ENCODE measurements at regions not wholly inside any gene's neighbourhood (a gene's known extent, or its start where the extent isn't known, plus 50 kb on each side); places are given as distances from the start of the nearest gene placed in this dataset.
"Not testable (repeated sequence)": the region's sequence is repeated elsewhere in the genome, so short reads cannot be mapped to it uniquely, and the experiment has no call there.

DNA sequence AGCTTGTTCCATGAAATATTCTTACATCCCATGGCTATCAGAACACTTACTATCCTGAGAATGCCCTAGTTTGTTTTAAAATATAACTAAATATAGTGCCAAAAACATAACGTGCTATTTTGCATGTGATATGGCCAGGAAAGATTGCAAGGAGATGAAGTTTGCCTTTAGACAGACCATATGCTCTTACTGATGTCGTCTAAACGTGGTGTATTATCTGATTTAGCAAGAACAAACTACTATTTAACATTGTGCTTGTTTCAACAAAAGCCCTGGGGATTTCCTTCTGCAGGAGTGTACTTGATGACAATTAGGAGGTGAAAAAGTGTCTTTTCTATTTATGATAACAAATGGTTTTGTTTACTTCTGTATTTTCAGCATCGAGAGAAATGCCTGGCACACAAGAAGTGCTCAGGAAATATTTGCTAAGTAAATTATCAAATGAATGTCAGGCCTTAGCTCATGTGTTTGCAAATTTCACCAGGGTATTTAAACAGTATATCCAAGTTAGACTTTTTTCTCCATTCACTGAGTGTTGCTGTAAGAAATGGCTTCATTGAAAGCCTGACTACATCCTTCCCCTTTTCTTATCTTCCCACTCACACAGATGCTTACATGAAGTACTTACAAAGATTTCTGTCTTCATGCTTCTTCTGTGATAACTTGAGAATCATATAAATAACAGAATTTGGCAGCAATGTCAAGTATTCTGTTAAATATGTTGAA is 1033.6 kb downstream of the CDH8 start:
- DNase-seq (ENCODE audit: low read depth): no peak

DNA sequence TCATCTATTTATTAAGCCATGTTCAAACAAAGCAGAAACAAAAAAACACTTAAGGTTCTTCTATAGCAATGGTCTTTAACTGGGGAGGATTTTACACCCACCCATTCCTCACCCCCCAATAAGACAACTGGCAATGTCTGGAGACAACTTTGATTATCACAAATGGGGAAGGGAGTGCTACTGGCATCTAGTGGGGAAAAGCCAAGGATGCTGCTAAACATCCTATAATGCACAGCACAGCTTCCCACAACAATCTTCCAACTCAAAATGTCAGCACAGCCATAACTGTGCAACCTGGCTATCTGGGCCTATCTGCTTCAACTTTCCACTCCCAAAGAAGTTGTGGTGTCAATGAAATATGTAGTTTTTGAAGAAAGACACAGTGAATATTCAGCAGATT is 1044.4 kb downstream of the CDH8 start:
- no peak for DNase-seq (ENCODE audit: low read depth)

DNA sequence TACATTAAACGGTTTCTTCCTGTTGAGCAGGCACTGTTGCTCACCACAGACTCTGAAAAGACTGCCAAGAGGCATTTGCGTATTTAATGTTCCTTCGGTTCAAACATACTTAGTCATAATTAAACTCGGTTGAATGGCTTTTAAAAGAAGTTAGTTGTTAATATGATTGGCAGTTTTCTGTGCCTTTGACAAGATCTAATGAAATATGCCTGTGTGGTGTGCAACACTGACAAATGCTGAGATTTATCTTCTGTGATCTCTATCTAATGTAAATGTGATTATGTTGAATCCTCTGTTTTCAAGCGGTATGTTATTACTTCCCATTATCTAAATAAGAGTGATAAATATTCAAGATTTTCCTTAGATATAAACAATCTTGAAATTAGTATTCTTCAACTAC is 1046.6 kb downstream of the CDH8 start:
- no peak for DNase-seq (ENCODE audit: low read depth)

DNA sequence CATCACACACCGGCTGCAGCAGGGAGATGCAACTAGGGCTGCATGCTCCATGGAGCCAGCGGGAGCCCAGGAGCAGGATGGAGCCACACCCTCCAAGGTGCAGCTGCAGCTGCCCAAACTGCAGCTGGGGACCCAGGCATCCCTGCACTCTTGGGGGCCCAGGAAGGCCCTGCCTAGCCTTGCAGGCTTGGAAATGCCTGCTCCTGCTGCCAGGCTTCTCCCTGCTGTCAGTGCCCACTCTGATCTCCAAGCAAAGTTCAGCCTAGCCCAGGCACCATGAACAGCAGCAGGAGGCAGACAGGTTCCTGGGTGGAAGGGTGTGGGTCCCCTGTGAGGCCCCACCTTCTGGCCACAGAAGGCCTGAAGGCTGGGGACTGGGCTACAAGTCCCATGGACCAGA is 1057.1 kb downstream of the CDH8 start:
- DNase-seq (ENCODE audit: low read depth): no peak

DNA sequence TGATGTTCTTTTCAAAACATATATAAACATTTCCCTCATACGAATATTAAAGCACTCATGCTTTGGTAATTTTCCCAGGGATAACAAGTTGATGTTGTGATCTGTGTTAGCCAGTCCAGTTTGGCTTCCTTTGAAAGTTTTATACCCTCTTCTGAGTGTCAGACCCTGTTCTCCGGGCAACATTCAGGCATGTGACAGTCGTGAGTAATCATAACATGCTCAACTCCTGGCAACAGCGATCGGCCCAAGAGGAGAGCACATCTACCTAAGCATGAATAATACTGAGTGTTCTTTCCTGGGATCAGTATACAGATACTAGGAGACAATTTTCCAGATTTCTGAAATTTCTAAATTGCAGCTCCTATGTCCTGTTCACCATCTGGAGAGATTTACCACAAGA is 1086.4 kb downstream of the CDH8 start:
- DNase-seq (ENCODE audit: low read depth): no peak

DNA sequence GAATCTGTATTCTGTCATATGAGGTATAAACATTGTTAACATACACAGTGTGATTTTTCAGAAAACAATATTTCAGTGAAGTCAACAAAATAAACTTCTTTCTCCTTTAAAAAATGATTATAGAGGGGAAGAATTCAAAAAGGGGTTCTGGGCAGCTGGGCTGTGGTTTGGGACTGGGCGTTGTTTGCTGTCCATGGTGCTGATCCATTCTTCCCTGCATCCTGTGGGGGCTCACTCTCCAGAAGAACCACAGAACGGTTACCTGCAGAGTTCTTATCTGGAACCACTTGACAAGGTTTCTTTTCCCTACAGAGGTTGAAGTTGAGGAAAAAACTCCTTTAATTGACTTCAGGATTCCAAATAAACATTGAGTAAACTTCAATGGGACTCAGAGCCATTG is 1091.0 kb downstream of the CDH8 start:
- DNase-seq (ENCODE audit: low read depth): no peak

DNA sequence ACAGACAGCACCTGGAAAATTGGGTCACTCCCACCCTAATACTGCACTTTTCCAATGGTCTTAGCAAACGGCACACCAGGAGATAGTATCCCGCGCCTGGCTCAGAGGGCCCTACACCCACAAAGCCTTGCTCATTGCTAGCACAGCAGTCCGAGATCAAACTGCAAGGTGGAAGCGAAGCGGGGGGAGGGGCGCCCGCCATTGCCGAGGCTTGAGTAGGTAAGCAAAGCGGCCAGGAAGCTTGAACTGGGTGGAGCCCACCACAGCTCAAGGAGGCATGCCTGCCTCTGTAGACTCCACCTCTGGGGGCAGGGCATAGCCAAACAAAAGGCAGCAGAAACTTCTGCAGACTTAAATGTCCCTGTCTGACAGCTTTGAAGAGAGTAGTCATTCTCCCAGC is 1100.0 kb downstream of the CDH8 start:
- not testable (repeated sequence) for DNase-seq (ENCODE audit: low read depth)

DNA sequence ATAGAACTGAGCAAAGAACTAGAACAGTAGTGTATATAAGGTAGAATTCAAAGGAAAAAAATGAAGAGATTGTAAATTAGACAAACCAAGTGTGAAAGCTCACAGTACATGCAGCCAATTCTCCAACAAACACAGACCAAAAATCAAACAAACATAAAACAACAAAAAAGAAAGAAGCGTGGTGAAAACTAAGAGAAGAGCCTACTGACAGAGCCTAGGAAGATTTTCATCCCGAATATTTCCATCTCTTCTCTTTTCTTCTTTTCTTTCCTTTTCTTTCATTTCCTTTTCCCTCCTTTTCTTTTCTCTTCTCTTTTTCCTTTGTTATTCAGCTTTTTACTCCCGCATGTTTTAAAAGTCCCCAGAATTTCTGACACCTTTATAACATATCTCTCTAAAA is 1103.6 kb downstream of the CDH8 start:
- no peak for DNase-seq (ENCODE audit: low read depth)

DNA sequence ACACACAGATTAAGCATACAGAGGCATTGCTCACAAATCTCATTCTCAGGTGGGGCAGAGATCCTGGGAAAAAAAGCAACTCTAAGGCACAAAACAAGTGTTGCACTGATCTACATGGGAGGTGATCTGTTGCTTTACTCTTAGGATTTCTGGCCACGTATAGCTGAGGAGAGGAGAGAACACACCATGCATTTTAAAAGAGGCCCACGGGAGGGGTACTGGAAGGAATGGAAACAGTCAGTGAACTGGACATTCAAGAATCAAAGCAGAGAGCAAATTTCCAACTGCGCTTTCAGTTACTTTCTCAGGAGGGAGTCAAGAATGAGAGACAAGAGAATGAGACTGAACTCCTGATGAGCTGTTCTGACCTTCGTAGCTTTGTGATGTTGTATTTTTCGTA is 1105.9 kb downstream of the CDH8 start:
- no peak for DNase-seq (ENCODE audit: low read depth)

DNA sequence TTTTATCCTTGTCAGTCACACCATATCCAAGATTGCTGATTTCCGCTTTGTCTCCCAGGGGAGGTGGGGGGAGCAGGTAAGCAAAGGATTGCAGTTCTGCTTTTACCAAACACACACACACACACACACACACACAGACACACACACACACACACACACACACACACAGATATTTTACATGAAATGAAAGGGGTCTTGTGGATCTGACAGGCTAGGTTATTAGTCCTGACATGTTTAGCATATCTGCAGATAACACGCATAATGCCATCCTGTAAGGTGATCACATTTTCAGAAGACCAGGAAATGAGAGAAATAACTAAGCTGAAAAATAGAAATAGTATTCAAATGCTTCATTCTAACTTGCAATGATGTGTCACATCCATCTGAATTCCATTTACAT is 1113.3 kb downstream of the CDH8 start:
- no peak for DNase-seq (ENCODE audit: low read depth)

DNA sequence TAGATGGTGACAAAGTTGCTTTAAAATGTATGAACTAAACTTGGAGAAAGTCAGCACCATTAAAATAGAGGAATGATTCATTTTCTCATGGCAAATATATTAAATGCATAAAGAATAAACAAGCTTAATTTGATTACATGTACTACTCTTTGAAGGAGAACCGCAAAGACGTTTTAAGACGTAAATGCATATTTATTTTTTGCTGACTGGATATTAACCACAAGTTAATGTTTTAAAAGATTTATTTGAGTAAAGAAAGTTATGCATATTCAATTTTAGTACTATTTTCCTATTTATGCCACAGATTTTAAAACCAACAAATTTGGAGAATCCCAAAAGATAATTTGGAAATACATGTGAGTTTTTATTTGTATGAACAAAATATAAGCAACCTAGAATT is 1121.9 kb downstream of the CDH8 start:
- DNase-seq (ENCODE audit: low read depth): no peak

DNA sequence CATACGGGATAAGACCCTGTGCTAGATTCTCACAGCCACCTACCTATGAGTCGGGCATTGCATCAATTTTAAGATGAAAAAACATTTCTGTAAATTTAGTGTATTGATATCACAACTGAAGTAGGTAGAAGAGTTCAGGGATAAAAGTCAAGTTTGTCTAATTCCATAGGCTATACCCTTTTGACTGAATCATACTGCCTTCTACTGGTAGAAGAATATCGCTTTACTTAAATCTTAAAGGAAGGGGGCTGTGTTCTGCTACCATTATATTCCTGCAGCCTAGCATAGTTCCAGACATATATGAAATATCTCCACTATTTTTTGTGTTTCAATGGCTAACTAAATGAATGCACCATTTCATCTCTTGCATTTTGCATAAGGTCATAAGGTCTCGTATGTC is 1128.6 kb downstream of the CDH8 start:
- DNase-seq (ENCODE audit: low read depth): no peak

DNA sequence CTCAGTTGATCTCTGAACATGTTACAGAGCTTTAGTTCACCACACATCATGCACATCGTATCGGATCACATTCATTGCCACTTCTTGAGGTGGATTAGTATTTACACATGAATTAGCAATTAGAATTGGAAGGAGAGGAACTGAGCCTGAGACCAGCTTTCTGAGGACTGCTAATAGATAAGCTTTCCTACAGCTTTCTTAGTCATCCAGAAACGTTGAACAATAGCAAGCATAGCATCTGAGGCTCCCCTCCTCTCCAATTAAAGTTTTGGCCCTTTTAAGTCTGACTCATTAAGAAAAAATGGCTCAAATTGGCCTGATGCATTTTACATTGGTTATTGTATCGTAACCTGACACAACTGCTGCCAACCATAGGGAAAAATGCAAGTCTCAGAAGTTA is 1130.4 kb downstream of the CDH8 start:
- DNase-seq (ENCODE audit: low read depth): no peak

DNA sequence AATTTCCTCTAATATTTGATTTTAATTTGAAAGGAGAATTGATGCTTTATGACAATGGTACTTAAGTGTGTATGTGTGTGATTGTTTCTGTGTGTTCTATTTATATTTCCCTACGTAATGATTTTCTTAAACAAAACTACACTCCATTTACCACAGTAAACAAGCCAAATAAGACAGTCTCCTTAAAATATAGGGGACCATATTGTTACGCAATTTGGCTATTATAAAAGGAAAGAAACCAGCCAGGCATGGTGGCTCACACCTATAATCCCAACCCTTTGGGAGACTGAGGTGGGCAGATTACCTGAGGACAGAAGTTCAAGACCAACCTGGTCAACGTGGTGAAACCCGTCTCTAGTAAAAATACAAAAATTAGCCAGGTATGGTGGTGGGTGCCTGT is 1134.1 kb downstream of the CDH8 start:
- DNase-seq (ENCODE audit: low read depth): no peak

DNA sequence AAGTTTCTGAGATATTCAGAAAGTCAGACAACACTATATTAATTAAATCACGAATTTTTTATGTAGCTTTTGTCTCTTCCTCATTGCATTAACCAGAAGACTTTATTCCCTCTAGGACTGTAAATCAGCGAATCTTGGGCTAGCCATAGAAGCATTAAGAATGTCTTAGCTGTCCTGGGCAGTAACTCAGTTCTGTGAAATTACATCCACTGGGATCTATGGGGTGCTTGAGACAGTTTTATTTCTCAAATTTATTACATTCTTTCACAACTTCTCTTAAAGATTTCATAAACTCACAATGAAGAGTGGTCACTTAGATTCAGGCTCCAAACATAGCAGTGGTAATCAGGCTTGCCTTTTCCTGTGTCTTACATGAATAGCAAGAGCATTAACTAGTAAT is 1153.4 kb downstream of the CDH8 start:
- DNase-seq (ENCODE audit: low read depth): no peak

DNA sequence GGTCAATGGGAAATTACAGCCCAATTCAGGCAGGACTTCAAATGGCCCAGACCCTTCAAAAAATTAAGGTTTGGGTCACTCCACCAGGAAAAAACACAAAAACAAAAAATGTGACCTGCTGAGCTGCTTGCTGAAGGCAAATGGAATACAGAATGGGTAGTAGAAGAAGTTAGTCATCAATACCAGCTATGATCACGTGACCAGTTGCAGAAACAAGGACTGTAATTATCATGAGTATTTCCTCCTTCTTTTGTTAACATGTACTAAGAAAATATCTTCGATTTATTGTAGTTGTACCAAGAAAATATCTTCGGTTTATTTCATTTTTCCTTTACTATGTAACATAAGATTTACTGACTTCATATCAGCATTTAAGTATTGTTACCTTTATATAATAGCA is 1183.6 kb downstream of the CDH8 start:
- no peak for DNase-seq (ENCODE audit: low read depth)

DNA sequence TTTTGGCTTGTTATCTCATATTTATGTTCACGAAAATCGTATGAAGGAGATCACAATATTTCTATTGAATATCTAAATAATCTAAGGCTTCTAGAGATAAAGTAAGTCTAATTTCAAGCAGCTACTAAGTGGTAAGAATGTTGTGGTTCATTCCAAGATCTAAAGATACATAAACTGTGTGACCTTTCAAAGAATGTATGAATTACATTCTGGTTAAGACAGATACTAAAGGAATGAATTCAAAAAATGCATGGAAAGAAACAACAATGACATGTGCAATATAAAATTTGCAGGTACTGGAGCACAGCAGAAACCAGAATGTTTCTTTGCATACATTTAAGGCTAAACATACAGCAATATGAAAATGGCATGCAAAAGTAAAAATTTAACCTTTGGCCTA is 1214.6 kb downstream of the CDH8 start:
- no peak for DNase-seq (ENCODE audit: low read depth)

DNA sequence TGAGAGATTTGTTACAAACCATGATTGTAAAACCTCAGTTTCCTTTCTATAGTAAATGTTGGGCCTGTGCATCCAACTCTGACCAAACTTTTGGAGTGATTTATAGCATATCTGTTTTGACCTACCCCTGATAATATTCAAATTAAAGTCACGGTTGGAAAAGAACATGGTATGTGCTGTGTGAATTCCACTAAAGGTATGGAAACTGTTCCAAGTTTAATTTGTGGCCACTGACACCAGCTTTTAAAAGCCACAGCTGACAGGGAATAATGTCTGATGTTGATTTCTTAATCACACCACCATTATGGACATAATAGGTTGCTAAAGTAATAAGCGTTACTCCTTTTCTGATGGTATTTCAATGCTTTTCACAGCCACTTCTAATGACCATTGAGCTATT is 1215.9 kb downstream of the CDH8 start:
- DNase-seq (ENCODE audit: low read depth): no peak

DNA sequence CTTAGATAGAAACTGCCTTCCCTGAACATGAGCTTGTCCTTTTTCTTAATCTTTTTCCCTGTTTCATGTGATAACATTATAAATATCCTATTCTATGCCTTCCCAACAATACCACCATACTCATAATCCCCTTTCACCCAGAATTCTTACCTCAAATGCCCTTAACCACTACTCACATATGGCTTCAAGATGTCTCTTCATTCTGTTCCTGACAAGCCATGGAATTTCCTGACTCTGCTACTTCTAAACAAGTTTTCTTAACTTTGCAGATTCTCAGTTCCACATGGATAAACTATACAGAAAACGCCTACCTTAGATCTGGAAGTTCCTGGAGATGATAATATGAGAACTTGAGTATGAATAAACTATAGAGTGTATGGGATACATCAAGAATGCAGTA is 1217.8 kb downstream of the CDH8 start:
- no peak for DNase-seq (ENCODE audit: low read depth)

DNA sequence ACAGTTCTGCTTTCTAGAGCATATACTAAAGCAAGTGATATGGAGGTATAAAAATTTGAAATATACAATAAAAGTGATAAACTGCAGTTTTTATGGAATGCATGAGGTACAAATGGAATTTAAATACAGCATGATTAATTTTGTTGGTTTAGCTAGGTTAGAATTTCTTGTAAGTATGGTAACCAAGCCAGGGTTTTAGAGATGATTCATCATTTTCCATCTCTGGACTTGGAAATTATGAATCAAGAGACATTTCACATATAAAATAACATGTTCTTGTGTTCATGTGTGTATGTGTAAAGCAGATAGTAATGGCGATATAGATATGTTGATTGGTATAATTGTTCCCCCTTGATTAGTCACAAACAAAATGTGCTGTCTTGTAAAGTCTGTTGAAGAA is 1219.8 kb downstream of the CDH8 start:
- no peak for DNase-seq (ENCODE audit: low read depth)

DNA sequence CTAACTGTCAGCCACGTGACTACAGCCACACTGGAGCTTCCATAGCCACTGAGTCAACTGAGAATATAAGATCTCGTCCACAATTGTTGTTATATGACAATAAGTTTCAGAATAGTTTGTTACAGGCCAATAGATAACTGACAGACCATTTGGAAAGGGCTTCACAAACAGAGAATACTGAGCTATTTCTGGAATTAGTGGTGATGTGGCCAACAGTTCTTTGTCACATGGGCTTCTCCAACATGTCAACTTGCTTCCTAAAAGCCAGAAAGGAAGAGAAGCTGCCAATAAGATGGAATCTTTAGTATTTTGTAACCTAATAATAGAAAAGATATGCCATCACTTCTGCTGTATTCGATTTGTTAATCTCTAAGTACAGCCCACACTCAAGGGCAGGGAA is 1220.4 kb downstream of the CDH8 start:
- DNase-seq (ENCODE audit: low read depth): no peak

DNA sequence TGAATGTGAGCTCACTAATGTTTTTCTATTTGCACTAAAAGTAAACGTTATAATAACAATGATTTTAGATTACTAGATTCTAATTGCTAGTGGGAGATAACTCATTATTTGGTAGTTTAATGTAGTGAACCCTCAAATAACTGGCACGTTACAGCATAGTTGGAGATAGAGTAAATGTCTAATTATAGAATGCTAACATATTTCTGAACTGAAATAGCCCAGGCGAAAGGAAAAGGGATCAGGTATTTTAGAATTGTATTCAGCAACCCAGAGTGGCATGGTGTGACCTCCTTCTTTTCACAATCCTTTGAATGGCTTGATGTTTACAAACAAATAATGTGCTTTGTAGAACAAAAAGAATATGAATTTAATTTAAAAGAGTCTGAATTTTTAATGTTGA is 1221.2 kb downstream of the CDH8 start:
- DNase-seq (ENCODE audit: low read depth): no peak

DNA sequence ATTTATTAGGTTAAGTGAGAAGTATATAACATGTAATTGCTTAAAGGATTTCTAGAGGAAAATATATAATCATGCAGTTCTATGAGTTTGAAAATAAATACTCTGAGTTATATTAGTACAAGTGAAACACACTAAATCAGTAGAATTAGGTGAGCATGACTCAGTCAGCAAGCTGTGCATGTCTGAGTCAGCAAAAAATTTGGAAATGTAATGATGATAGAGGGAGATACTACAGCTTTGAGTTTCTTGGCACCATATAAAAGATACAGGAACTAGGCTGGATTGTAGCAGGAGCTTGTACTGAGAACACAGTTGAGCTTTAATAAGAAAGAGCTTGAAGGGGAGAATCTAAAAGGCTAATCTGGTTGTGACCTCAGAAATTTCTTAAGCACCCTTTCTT is 1224.6 kb downstream of the CDH8 start:
- no peak for DNase-seq (ENCODE audit: low read depth)

DNA sequence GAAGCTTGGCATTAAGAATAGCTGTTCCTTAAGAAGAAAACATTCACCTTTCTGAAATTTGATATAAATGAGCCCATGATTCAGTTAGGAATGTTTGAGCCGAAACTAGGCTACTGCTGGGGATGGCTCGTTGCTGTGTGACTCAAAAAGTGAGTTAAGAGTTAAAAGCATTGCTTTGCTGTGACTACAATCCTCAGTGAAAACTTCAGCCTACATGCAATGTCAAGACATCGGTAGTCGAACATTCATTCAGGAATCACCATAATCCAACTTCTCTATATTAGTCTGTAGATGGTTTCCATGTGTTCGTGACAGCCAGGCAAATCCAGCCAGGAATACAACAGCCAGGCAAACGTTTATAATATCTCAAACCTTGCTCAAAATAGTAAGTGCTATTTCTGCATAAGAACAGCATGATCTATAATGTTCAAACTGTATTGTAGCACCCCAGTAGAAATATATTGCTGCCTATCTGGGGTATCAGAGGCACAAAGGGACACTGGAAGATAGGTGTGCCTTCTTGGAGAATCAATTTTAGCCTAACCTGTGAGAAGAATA is 1225.1 kb downstream of the CDH8 start:
- no peak for DNase-seq (ENCODE audit: low read depth)
